GM18499 (cell line): ENCODE measurements at regions not wholly inside any gene's neighbourhood (a gene's known extent, or its start where the extent isn't known, plus 50 kb on each side); places are given as distances from the start of the nearest gene placed in this dataset.

Experiments
- ATAC-seq: cut with Tn5 transposase; IDR thresholded peaks from one replicate; pipeline ENCODE4 v1.9.1; 2021; ENCODE audit warnings: moderate number of reproducible peaks; ENCODE audit not compliant: insufficient read depth, unreplicated experiment

- ATAC-seq, result no peak
These were observed 61.2 kb downstream of the KLF6 start for GRCh38 chr10:3723766-3724165.

GRCh38 chr10:3720228-3721019 lies 64.6 kb downstream of the KLF6 start:
- ATAC-seq, result no peak

DNA sequence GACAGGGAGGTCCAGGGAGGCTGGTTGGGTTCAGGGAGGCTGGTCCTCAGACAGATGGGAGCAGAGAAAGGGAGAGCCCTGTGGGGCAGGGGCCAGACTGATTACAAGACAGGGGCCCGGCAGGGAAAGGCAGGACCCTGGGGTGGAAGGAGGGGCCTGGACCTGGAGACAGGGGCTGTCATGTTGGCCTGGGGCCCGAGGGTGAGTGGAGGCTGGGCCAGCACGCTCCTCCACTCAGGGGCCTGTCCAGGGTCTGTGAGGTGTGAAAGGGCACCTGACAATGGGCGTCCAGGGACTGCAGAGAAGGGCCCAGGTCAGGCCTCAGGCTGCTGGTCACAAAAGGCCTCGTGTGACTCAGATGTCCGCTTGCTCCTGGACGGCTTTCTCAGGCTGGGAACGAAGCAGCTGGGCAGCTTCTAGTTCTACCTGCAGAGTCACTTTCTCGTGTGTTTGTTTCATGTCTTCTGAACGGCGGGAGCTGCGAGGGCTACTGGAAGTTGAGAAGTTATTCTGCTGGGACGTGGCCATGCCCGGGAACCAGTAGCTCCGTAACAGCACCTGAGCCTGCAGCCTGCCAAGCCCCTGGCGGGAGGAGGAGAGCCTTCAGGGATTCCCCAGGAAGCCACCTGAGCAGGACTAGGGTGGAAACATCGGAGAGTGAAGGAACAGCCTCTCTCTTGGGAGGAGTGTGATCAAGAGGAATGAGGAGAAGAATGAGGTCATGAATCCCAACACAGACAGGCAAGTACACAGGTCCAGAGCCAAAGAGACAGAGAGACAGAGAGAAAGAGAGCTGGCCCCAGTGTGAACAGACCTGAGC lies 65.8 kb downstream of the KLF6 start:
- no peak for ATAC-seq

DNA sequence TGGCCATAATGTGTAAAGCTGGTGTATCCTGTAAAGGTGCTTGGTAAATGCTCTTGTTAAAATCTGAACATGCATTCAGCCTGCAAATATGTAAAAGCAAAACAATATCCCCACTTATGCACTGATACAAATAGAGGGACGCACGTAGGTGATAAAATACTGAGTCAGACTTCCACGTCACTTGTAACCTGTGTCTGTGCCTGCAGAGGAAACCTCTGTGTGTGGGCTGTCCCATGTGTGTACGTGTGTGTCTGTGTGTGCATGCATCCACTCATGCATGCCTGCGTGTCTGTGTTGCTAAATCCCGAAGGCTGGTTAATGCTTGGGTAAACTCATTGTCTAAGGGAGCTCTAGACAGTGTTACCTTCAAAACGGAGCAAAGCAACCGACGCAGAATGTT lies 68.9 kb downstream of the KLF6 start:
- ATAC-seq, result no peak

GRCh38 chr10:3714967-3715366 lies 70.0 kb downstream of the KLF6 start:
- no peak for ATAC-seq

GRCh38 chr10:3714531-3714930 lies 70.5 kb downstream of the KLF6 start:
- ATAC-seq, result no peak

GRCh38 chr10:3712707-3713106 lies 72.3 kb downstream of the KLF6 start:
- ATAC-seq, result no peak

DNA sequence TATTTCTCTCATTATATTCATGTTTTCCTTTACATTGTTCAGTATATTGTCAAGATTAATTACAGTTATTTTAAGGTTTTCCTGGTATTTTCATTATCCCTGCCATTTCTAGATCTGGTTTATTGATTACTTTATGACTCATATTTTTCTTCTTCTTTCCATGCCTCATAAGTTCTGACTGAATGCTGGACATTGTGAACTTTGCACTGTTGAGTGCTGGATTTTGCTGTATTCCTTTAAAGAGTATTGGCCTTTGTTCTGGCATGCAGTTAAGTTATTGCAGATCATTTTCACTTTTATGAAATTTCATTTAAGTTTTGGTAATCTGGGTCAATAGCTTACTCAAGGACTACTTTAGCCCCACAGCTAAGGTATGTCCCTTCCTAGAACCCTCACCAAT lies 73.1 kb downstream of the KLF6 start:
- no peak for ATAC-seq

- ATAC-seq, result no peak
These were observed 74.2 kb downstream of the KLF6 start for GRCh38 chr10:3710764-3711163.

DNA sequence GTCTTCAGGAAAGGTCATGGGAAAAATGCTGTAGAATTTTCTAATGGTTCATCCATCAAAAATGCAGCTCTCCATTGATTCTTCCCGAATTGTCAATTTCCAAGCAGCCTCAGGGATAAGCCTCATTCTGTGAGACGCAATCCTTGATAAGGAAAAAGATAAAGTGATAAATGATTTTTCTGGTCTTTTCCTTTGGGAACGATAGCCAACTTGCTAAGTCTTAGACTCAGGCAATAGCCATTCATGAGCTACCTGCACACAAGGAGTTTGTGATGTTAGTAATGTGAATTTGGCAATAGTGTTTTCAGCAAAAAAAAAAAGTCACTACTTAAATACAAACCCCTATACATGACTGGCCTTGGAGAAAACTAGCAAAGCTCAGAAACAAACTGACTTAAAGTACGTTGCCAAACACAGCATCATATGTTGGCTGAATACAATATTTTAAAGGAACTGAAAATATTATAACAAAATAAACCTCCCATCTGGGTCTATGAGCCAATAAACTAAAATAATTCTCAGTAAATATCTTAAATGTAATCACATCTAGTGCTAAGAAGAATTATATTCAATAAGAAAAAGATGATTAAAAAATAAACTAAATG lies 75.5 kb downstream of the KLF6 start:
- ATAC-seq, result no peak

DNA sequence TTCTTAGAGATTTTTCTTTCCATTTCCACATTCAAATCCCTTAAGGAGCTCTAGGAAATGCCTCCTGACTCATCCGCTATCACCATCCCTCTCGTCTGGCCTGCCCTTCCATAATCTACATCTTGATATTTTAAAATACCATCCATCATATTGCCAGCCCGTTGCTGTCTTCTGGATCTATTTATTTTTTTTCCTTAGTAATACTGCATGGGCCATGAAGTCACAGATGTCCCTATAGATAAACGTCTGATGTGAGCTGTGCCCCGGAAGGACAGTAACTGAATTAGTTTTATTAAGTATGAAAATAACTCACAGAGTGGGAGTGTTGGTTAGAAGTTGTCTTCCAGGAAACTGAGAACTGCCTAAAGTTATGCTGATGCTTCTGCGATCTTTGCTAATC lies 76.2 kb downstream of the KLF6 start:
- no peak for ATAC-seq

- no peak for ATAC-seq
These were observed 80.3 kb downstream of the KLF6 start for GRCh38 chr10:3704565-3705325.

DNA sequence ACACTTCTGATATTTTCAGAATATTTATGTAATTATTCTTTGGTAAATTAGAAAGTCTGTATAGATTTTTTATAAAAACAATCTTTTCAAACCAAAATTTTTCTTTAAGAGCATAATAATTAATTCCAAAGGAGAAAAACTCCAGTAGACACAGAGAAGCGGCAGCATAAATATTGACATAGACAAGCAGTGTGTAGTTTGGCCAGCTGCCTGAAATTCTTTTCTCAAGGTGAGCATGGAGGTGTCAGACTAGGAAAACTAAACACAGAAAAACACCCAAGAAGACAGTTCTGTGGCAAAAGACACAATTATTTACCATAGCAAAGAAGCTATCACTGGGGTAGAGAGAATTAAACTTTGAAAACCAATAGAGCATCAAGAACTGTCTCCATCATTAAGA lies 82.4 kb downstream of the KLF6 start:
- ATAC-seq, result no peak

DNA sequence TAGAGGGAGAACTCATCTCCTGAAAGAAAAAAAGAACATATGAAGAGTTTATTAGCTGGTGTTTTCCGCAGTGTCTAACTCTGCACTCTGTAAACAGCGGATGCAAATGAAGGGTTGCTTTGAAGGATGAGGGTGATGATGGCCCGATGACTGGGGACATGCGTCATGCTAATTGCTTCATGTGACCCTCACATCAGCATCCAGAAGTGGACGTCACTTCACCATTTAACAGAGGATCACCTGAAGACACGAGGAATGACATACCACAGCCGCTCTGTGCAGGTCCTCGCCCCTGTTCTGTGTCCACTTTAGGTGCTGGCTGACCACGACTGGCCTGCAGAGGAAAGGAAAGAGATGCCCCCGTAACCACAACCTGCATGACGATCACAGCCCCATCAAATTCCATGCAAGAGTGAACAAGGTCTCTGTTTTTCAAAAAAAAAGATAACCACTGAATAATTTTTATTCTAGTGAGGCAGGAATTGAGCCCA lies 82.9 kb downstream of the KLF6 start:
- ATAC-seq, result no peak

DNA sequence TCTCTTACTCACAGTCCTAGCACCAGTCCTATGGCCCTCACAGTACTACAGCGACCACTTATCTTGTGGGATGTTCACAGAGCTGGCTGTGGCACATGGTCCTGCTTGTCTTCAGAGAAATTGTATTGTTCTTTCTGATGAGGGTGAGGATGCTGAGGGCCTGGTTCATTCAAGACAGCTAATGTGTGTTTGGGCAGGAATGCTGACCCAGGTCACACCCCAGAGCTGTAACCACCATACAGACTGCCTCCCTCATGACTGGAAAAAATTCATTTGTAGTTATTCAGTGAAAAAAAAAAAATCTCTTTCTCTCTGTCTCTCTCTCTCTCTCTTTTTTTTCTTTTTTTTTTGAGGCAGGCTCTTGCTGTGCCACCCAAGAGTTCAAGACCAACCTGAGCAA lies 83.5 kb downstream of the KLF6 start:
- ATAC-seq, result no peak

DNA sequence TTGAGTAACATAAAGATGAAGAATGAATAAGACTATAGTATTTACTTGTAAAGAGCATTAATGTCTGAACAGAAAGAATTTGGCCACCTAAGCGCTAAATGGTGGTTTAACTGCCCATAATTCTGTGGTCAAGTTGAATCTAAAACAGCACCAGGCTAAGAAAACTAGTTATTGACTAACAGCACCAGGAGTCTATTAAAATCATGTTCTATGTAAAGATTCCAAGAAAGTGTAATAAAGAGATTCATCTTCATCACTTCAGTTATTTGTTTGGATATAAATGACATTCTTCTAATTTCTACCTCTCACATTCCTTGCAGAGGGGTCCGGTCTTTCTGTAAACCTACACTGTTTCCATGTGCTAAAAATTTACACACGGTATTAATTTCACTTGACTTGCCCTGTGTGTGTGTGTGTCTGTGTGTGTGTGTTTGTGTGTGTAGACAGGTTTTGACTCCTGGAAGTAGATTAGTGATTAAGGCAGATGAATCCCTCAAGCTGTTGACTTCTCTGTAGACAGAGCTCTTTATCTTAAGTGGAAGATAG lies 84.4 kb downstream of the KLF6 start:
- no peak for ATAC-seq

DNA sequence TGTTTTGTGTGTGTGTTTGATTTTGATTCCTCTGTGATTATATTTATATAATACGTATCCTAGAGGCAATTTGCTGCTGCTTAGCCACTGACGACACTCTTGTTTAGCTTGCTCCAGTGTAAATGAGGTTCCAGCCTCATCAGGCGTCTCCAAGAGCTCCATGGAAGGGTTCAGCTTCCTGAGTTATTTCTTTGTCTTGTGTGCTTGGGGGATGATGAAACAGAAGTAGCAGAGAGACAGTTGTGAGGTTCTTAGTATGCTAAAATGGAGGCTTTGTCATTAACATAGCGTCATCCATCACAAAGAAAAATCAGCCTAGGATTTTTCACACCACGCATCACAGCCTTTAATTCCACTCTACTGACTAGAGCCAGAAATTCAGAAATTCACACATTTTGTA lies 85.1 kb downstream of the KLF6 start:
- ATAC-seq, result no peak

DNA sequence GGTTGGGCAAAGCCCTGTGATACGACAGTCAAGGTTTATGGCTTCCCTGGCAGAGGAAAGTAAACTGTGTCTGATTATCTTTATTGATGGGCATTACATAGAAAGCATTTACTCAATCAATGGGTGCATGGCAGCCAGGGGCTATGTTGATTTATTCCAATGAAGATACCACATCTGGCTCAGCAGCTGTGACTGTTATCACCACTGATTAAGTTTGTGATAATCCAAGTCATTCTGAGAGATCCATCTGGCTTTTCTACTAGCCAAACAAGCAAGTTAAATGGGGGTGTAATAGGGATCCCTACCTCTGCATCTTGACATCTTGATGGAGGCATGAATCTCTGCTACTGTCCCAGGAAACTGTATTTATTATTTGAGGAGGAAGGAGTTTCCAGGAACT lies 86.7 kb downstream of the KLF6 start:
- ATAC-seq, result no peak

GRCh38 chr10:3693698-3694080 lies 91.3 kb downstream of the KLF6 start:
- ATAC-seq, result no peak

DNA sequence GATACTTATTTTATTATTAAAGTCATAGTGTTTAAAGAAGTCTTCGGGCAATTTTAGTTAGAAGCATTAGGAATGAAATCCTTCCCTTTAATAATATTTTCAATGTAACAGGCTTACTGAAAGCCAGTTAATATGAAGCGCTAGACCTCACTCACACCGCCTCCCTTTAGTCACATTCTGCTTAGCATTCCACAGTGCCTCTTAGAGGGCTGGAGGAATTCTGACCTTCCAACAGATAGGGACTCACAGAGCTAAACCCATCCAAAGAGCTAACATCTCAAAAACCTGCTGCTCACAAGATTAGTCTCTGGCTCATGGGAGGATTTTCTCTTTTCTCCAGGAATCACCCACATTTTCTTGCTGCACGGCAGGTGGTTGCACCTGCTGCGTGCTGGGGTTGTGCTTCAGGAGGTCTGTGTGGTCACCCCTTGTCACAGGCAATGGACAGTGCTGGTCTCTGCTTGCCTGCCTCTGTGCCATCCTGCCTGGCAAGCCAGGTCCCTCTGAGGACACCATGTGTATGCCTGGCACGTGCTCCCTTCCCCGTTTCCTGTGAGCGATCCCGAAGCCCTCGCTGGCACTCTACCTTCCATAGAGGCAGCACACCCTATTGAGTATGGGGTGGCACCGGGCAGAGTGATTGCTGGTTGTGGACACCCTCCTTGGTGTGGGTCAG lies 91.8 kb downstream of the KLF6 start:
- no peak for ATAC-seq
